RKO (cell line): ENCODE measurements at regions not wholly inside any gene's neighbourhood (a gene's known extent, or its start where the extent isn't known, plus 50 kb on each side); places are given as distances from the start of the nearest gene placed in this dataset.

Experiments used
- DNase-seq: peaks from one replicate; pipeline ENCODE4 v3.0.0-alpha.2; 2016; ENCODE audit warnings: low spot score

DNA sequence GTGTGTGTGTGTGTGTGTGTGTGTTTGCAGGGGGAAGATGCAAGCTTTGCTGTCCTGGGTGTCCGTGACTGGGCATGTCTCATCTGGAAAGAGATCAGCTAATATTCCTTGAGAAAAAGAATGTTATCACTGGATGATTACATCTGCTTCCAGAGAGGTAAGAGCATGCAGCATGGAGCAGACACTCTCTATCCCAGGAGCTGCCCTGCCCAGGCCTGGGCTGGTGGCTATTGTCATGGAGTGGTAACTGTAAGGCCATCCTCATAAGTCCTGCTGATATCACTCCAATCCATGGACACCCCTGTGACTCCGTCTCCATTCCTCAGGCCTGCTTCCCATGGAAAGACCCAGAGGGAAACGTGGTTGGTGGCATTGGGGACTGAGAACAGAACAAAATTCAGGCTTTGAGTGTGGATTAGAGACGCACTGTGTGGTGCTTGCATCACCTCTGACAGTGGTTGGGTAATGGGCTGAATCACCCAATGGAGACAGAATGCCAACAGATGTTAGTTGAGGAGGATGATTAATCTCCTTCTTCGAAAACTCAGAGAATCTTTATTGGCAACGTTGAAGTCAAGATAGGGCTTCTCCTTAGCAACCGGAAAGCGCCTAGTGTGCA is 52.0 kb upstream of the KCNIP1 start:
- DNase-seq: peak; percentile 23

DNA sequence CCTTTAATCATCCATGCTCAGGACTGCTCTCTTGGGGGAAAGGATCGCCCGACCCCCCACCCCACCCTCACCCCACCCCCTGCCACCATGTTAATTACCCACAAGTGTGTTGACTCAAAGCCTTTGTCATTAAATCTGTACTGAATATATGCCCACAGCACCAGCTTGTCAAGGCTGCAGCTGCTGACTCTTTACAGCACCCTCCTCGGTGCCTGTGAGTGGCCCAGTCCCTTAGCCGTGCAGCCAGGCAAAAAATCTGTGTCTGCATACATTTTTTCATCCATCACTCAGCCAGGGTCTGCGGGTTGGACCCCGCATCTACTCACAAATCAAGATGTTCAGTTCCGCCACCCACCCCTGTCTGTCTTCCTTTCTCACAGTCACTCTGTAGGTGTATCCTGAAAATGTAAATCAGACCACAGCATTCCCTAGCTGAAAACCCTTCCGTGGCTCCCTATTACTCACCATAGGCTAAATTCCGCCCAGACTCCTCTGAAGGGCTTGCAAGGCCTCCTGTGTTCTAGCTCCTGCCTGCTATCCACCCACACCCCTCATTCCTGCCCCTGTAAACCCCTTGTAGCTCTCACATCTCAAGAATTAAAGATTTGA is 53.7 kb upstream of the KCNIP1 start:
- DNase-seq: no peak

DNA sequence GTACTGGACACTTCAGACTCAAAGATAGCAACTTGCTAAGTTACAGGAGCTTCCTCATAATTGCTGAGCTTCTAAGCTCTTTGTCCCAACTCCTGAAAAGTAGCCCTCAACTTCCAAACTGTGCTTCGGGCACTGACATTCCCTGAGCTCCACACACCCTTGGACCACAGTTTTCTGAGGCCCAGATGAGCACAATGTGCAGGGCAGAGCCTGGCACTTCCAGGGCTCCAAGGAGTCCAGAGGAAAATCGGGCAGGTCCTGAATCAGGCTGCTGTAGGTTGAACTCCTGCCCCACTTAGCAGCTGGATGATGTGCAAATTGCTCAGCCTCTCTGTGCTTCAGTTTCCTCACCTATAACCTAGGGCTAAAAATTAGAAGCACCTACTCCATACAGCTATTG is 54.6 kb upstream of the KCNIP1 start:
- DNase-seq: no peak

DNA sequence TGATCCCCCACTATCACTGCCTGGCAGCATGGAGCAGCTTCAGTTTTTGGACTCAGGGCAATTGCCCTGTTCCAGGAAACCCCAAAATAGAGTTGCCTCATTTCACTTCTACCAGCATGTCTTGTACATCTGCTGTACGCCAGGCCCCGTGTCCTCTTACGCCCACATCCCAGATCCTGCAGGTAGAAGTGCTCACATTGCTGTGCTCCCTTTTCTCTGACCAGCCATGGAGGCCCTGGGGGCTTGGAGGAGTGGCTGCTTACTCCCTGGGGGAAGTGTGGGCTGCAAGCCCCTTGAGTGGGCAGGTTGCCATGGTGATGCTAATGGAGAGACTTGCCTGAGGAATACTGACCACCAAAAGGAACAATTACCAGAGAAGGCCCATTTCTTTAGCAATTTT is 55.6 kb upstream of the KCNIP1 start:
- no peak for DNase-seq

DNA sequence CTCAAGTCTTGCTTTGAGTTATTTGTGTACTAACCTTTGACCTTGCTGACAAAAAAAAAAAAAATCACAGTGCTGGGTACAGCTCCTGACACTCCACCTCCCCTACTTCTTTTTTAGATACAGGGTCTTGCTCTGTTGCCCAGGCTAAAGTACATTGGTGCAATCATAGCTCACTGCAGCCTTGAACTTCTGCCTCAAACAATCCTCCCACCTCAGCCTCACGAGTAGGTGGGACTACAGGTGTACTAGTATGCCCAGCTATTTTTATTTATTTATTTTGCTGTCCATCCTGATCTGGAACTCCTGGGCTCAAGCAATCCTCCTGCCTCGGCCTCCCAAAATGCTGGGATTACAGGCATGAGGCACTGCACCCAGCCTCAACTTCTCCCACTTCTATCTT is 57.2 kb upstream of the KCNMB1 start:
- no peak for DNase-seq

DNA sequence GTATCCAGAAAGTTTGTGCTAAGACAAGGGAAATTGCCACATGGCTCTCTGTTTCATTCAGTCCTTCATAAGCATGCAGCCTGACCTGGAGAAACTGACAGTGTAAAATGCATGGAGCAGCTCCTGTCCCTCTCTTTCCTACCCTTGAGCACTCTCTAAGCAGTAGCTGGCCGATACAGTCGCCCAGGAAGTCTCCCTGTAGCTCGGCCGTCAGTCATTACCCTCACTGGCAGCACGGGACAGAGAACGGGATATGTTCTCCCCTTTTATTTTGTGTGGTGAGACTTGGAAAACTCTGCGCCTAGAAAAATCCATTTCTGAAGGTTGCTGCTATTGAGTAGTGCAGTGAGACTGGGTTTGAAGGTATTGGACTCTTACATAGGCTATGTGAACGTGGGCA is 56.8 kb upstream of the KCNMB1 start:
- DNase-seq: no peak

DNA sequence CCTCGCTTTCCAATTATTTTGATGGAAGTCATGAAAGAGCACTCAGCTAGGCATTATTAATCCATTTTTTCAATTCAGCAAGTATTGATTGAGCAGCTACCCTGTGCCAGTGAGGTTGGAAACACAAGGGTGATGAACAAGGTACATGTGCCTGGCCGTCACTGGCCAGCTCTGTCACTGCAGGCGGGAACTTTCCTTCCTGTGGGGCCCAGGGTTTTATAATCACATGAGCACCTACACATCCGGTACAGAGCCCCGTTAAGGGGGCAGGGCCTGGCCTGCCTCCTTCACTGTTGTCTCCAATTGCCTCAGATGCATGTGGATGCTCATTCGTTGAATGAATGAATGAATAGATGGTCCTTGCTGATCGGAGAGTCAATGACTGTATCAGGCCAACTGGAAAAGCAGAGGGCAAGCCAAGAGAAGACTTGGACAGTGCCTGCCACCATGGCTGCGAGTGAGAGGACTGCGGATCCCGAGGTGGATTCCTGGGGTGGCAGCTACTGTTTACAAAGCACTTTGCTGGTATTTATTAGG is 55.9 kb upstream of the KCNMB1 start:
- DNase-seq: no peak

DNA sequence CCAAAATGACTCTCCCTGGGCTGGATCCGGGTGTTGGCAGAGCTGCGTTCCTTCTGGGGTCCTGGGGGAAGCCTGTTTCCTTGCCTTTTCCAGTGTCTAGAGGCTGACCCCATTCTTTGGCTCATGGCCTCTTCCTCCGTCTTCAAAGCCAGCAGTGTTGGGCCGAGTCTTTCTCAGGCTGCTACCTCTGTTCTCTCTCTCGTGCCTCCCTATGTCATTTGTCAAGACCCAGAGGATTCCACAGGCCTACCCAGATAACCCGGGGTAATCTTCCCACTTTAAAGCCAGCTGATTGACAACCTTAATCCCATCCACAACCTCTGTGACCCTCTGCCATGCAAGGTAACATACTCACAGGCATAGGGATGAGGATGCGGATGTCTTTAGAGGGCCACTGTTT is 55.0 kb upstream of the KCNMB1 start:
- no peak for DNase-seq

DNA sequence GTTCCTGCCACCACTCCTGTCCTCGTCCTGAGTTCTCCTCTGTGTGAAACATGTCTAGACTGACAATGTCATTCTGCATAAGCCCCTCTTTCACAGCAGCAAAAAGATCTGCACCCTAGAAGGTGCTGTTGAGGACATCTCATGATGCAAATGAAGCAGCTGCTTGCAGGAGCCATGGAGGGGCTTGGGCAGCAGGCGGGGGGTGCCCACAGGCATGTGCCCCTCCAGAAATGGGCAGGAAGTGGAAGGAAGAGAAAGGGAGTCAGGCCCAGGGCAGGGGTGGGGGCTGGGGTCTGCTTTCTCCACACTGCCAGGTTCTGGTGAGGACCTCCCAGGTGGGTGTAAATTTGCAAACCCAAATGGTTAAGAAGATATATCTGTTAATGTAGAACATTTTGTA is 54.5 kb upstream of the KCNMB1 start:
- DNase-seq: no peak

DNA sequence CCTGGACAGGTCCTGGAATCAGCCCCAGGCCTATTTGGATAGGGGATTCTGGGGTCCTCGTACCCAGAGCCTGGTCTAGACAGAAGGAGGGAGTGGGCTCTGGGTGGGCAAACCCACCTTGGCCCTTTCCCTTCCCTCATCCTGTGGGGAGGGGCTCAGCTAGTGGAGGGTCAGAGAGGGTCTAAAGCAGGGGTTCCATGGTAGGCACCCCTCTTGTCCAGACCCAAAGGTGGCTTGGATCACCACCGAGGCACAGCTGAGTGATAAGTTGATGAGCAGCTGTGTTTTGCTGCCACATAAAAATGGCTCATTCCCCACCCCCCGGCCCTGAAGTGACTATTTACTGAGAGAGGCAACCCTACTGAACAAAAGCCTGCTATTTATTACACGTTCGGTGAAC is 53.8 kb upstream of the KCNMB1 start:
- DNase-seq: no peak

DNA sequence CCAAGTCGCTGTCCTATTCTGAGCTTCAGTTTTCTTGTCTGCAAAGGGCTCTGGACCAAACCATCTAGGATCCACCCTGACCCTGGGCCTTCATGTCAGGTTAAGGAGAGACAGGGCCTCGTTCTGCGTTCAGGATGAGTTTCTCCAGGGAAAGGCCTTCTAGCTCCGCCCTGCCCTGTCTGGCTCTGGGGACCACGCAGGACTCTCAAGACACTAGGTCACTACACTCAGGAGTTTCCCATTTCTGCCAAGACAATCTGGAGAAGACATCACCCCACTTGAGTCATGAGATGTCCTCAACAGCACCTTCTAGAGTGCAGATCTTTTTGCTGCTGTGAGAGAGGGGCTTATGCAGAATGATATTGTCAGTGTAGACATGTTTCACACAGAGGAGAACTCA is 53.2 kb upstream of the KCNMB1 start:
- DNase-seq: no peak

DNA sequence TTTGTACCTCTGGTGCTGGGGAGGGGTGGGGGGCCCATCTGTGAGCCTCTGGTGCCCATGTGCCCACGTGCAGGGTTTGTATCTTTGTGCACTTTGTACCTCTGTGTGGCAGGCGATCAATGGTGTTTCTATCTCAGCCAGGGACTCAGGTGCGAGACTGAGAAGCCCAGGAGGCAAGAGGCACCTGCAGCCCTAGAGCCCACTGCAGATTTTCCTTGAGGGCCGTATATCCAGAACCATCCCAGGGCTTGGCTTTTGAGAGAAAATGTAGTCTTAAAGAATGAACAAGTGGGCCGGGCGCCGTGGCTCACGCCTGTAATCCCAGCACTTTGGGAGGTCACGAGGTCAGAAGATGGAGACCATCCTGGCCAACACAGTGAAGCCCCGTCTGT is 52.2 kb upstream of the KCNMB1 start:
- DNase-seq: no peak

DNA sequence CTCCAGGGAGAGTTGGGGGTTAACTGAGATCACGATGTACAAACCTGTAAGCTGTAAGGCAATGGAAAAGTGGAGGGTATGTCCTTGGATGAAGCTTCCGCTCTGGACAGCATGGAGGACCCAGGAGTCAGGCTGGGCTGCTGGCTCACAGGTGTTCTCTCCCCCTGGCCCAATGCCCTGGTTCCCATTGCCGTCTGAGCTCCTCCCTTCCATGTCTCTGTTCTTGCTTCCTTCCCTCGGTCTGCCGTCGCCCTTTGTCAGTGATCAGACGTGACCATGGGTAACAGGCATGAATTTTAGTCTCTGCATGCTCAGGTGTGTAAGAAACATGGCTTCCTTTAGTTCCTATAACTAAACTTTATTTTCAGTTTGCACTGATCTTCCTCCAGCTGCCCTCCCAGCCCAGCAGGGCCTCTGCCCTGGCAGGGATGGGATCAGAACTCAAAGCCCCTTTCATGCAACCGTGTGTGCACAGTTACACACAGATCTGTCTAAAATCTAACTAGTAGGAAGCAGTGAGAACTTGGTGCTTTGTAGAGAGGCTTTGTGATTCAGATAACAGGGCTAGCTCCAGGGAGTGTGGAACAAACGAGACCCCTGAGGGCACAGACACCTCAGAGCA is 51.7 kb upstream of the KCNMB1 start:
- no peak for DNase-seq

DNA sequence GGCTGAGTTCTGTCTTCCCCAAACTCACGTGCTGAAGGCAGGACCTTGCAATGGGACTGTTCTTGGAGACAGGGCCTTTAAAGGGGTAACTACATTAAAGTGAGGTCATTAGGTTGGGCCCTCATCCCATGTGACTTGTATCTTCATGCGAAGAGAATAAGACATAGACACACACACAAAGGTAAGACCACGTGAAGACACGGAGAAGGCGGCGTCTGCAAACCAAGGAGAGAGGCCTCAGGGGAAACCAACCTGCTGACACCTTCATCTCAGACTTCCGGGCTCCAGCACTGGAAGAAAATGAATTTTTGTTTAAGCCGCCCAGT is 50.7 kb upstream of the KCNMB1 start:
- DNase-seq: no peak

DNA sequence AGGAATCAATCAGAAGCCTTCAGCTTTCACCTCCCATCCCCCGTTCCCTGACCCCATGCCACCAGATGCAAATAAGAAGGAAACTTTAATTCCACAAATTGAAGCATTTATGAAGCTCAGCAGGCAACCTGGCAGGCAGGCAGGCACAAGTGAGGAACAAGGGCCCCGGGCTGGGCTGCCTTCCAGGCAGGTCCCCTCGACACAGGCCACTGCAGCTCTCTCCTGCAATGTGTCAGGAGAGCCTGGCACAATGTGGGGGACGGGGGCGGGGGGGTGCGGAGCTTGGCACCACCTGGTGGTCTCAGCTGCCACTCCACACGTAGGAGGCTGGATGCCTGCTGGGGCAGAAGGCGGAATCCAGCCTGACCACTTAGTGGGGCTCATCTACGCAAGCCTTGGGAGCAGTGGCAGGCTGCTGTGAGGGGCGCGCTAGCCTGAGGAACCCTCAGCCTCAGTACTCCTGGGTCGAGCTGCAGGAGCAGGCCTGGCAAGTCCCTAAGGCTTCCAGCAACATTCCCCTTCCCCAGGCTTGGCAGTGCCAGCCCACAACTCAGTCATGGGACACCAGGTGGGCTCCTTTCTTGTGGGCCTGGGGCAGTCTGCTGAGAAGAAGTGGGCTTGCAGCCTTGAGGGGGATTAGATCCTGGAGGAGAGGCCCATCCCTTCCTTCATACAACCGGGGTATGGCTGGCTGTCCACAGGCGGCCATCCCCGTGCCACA is 50.2 kb upstream of the KCNMB1 start:
- DNase-seq: no peak
